SK-N-SH (cell line): ENCODE measurements at regions not wholly inside any gene's neighbourhood (a gene's known extent, or its start where the extent isn't known, plus 50 kb on each side); places are given as distances from the start of the nearest gene placed in this dataset.

ENCODE experiments used
- CTCF ChIA-PET: fragments of 300-600, 350-600 bp; formaldehyde crosslinking; extraction: SDS; loops from one replicate; lab custom pipeline; 2021; lab: Yijun Ruan, JAX
- POLR2A ChIA-PET: fragments of 350-600 bp; sonication (Branson Sonifier 250); formaldehyde crosslinking; extraction: SDS; loops from one replicate; lab custom pipeline; 2020; ENCODE audit warnings: antibody characterized with exemption, inconsistent platforms; lab: Yijun Ruan, JAX
- DNase-seq: peaks from one replicate; pipeline ENCODE4 v3.0.0; 2012
- H2AFZ ChIP-seq: fragments of 200-600 bp; sonication (generic); 2 replicates; pipeline ENCODE4 v1.8.1; 2016; ENCODE audit warnings: antibody characterized with exemption, mild to moderate bottlenecking, low read depth
- H3F3A ChIP-seq: fragments of 200-600 bp; sonication (generic); replicated peaks from 2 replicates; pipeline ENCODE3; 2016; ENCODE audit warnings: antibody characterized with exemption, mild to moderate bottlenecking; ENCODE audit not compliant: insufficient read depth
- H3K27ac ChIP-seq, 2 experiments: fragments of 200-500 bp in 1 of 2; fragments of 200-600 bp in 1 of 2; sonication (Bioruptor generic) in 1 of 2; sonication (generic), shearing (Covaris generic) in 1 of 2; 2 replicates each; pipeline versions ENCODE4 v1.5.1 to v1.6.1; 2014 to 2016; ENCODE audit warnings: low read depth in 2 of 2, inconsistent platforms in 1 of 2, low read length in 1 of 2, mild to moderate bottlenecking in 1 of 2, mixed read lengths in 1 of 2
- H3K27me3 ChIP-seq: fragments of 200-600 bp; sonication (generic), shearing (Covaris generic); 2 replicates; pipeline ENCODE4 v1.6.1; 2016; ENCODE audit warnings: mixed run types; ENCODE audit not compliant: insufficient read depth
- H3K36me3 ChIP-seq, 2 experiments: fragments of 200-500 bp in 1 of 2; fragments of 200-600 bp in 1 of 2; sonication (Bioruptor generic) in 1 of 2; sonication (generic) in 1 of 2; replicated peaks in 1 of 2; 2 replicates each; pipeline versions ENCODE3 to v1.5.1; 2014 to 2016; ENCODE audit warnings: low read length in 1 of 2, mild to moderate bottlenecking in 1 of 2; ENCODE audit not compliant: insufficient read depth in 2 of 2, control insufficient read depth in 1 of 2
- H3K4me1 ChIP-seq, 2 experiments: fragments of 200-500 bp in 1 of 2; fragments of 200-600 bp in 1 of 2; sonication (Bioruptor generic) in 1 of 2; sonication (generic), shearing (Covaris generic) in 1 of 2; 2 replicates each; pipeline versions ENCODE4 v1.5.1 to v1.6.1; 2014 to 2016; ENCODE audit warnings: low read depth in 1 of 2, low read length in 1 of 2, mixed run types in 1 of 2; ENCODE audit not compliant: insufficient read depth in 2 of 2, control insufficient read depth in 1 of 2
- H3K4me2 ChIP-seq: fragments of 200-600 bp; sonication (generic), shearing (Covaris generic); 2 replicates; pipeline ENCODE4 v1.6.1; 2017; ENCODE audit warnings: mixed run types
- H3K4me3 ChIP-seq, 2 experiments: fragments of 200-500 bp in 1 of 2; fragments of 200-600 bp in 1 of 2; sonication (Bioruptor generic) in 1 of 2; sonication (generic), shearing (Covaris generic) in 1 of 2; 2 replicates each; pipeline versions ENCODE4 v1.5.1 to v1.8.1; 2014 to 2016; ENCODE audit warnings: low read depth in 2 of 2, inconsistent platforms in 1 of 2, low read length in 1 of 2, mild to moderate bottlenecking in 1 of 2, mixed read lengths in 1 of 2, moderate library complexity in 1 of 2
- H3K79me2 ChIP-seq: fragments of 200-600 bp; sonication (generic); 2 replicates; pipeline ENCODE4 v1.8.1; 2017; ENCODE audit warnings: mild to moderate bottlenecking; ENCODE audit not compliant: insufficient read depth
- H3K9ac ChIP-seq: fragments of 200-600 bp; sonication (generic); 2 replicates; pipeline ENCODE4 v1.6.1; 2017; ENCODE audit warnings: mixed run types
- H3K9me2 ChIP-seq: fragments of 200-600 bp; sonication (generic); 2 replicates; pipeline ENCODE4 v1.6.1; 2017; ENCODE audit warnings: mixed run types
- H3K9me3 ChIP-seq: fragments of 200-600 bp; sonication (generic); 2 replicates; pipeline ENCODE4 v1.6.1; 2017; ENCODE audit warnings: mixed run types, mild to moderate bottlenecking, moderate library complexity
- H4K20me1 ChIP-seq: fragments of 200-600 bp; sonication (generic); 2 replicates; pipeline ENCODE4 v1.6.1; 2017; ENCODE audit warnings: mild to moderate bottlenecking, mixed run types; ENCODE audit not compliant: insufficient read depth
- CHD2 ChIP-seq: fragments of 150-350 bp; IDR thresholded peaks from 2 replicates; pipeline ENCODE4 v1.6.1; 2018; ENCODE audit warnings: low read length; ENCODE audit not compliant: partially characterized antibody
- CTCF ChIP-seq: fragments of 200-600 bp; sonication (generic); IDR thresholded peaks from 2 replicates; pipeline ENCODE4 v1.6.1; 2017; ENCODE audit warnings: antibody characterized with exemption, mild to moderate bottlenecking, moderate library complexity
- ELF1 ChIP-seq: IDR thresholded peaks from 2 replicates; pipeline ENCODE4 v1.4.0; 2012
- EP300 ChIP-seq, 2 experiments: IDR thresholded peaks; 2 replicates each; pipeline versions ENCODE4 v1.4.0 to v1.6.1; 2012; ENCODE audit warnings: borderline replicate concordance in 1 of 2, low read depth in 1 of 2, low read length in 1 of 2
- FOSL2 ChIP-seq: IDR thresholded peaks from 2 replicates; pipeline ENCODE4 v1.4.0; 2012; ENCODE audit warnings: low read depth, mild to moderate bottlenecking, moderate library complexity, borderline replicate concordance
- FOXJ3 ChIP-seq: sonication (generic); formaldehyde crosslinking; IDR thresholded peaks from 2 replicates; pipeline ENCODE4 v1.5.1; 2020; ENCODE audit warnings: mild to moderate bottlenecking, missing genetic modification reagents
- GABPA ChIP-seq: IDR thresholded peaks from 2 replicates; pipeline ENCODE4 v1.4.0; 2012; ENCODE audit warnings: low read depth, mild to moderate bottlenecking
- IRF3 ChIP-seq: fragments of 150-350 bp; IDR thresholded peaks from 2 replicates; pipeline ENCODE4 v1.6.1; 2016; ENCODE audit warnings: mild to moderate bottlenecking, low read depth, low read length
- MEF2A ChIP-seq: IDR thresholded peaks from 2 replicates; pipeline ENCODE4 v1.4.0; 2012; ENCODE audit warnings: low read depth, borderline replicate concordance
- NFIC ChIP-seq: IDR thresholded peaks from 2 replicates; pipeline ENCODE4 v1.4.0; 2012; ENCODE audit warnings: borderline replicate concordance
- NRF1 ChIP-seq: IDR thresholded peaks from 2 replicates; pipeline ENCODE4 v1.6.1; 2012; ENCODE audit warnings: low read depth, mild to moderate bottlenecking, low read length
- PBX3 ChIP-seq: IDR thresholded peaks from 2 replicates; pipeline ENCODE4; 2012
- POLR2AphosphoS5 ChIP-seq: IDR thresholded peaks from 2 replicates; pipeline ENCODE4 v1.6.1; 2012; ENCODE audit warnings: low read depth, low read length
- RAD21 ChIP-seq: IDR thresholded peaks from 2 replicates; pipeline ENCODE4 v1.6.1; 2012; ENCODE audit warnings: mild to moderate bottlenecking, low read length
- RCOR1 ChIP-seq: fragments of 150-350 bp; IDR thresholded peaks from 2 replicates; pipeline ENCODE4 v1.6.1; 2017; ENCODE audit warnings: antibody characterized with exemption, low read length
- RFX5 ChIP-seq: IDR thresholded peaks from 2 replicates; pipeline ENCODE4 v1.6.1; 2012; ENCODE audit warnings: mild to moderate bottlenecking, improper control_type of control experiment, low read length
- RXRA ChIP-seq: IDR thresholded peaks from 2 replicates; pipeline ENCODE4 v1.4.0; 2012; ENCODE audit warnings: low read depth, mild to moderate bottlenecking, borderline replicate concordance
- SMC3 ChIP-seq: IDR thresholded peaks from 2 replicates; pipeline ENCODE4 v1.6.1; 2012; ENCODE audit warnings: low read depth, low read length, improper control_type of control experiment
- TAF1 ChIP-seq: IDR thresholded peaks from 2 replicates; pipeline ENCODE4 v1.6.1; 2012; ENCODE audit warnings: low read depth, mild to moderate bottlenecking, low read length, moderate library complexity, borderline replicate concordance
- USF2 ChIP-seq: fragments of 150-350 bp; IDR thresholded peaks from 2 replicates; pipeline ENCODE4 v1.6.1; 2017; ENCODE audit warnings: antibody characterized with exemption, low read length, low read depth, borderline replicate concordance
- ZBTB33 ChIP-seq: IDR thresholded peaks from 2 replicates; pipeline ENCODE4 v1.4.0; 2012; ENCODE audit warnings: low read depth, borderline replicate concordance
- WGBS: methylation state at CpG from one replicate; pipeline ENCODE4 v1.1.6; 2017; ENCODE audit warnings: low lambda C conversion rate; 5-methylcytosine and 5-hydroxymethylcytosine counted together

- 16% methylated on average over 12 of the region's 16 CpGs for WGBS
- H2AFZ ChIP-seq, result no peak overlapping the region
- no peaks in the 10 kb centered on the region for H3K27me3 ChIP-seq
- H4K20me1 ChIP-seq, result no peaks in the 10 kb centered on the region
- no peaks in the 10 kb centered on the region for H3K36me3 ChIP-seq
- no peaks in the 10 kb centered on the region for H3K4me1 ChIP-seq
- POLR2A ChIA-PET, result no interaction called here
- H3K4me3 ChIP-seq, result no peak overlapping the region
- no peaks in the 10 kb centered on the region for H3K79me2 ChIP-seq
- TF ChIP-seq PBX3 (no peak), ZBTB33 (no peak), MEF2A (no peak), EP300 (IDR thresholded peaks at IDR 0.05; ENCODE audit: borderline replicate concordance in 1 of 2, low read depth in 1 of 2, low read length in 1 of 2) (no peak), RCOR1 (no peak), NRF1 (no peak), GABPA (no peak), NFIC (no peak), ELF1 (no peak), POLR2AphosphoS5 (no peak), RAD21 (no peak)
- no peaks in the 10 kb centered on the region for H3F3A ChIP-seq
- no peak overlapping the region for H3K4me2 ChIP-seq
- no peak overlapping the region for H3K27ac ChIP-seq
- no peaks in the 10 kb centered on the region for H3K9me2 ChIP-seq
- no peak overlapping the region for H3K9ac ChIP-seq
- H3K9me3 ChIP-seq, result no peaks in the 10 kb centered on the region
- DNase-seq, result no peak
- CTCF ChIA-PET, result interaction anchor here (1.2 kb wide), 1 partner anchor 87 kb away, joined by 3 read pairs; no protein-coding TSS in a partner anchor
Observed at GRCh38 chr22:49546811-49547585, 280.7 kb downstream of the BRD1 start.

- Histone ChIP-seq H3K79me2 (no peaks in the 10 kb centered on the region), H3K9me3 (no peaks in the 10 kb centered on the region), H2AFZ (no peak overlapping the region), H3K4me3 (no peak overlapping the region), H3K9me2 (no peaks in the 10 kb centered on the region), H3K36me3 (no peaks in the 10 kb centered on the region), H3K27ac (no peak overlapping the region), H3K4me1 (no peaks in the 10 kb centered on the region), H3K4me2 (no peak overlapping the region), H3F3A (no peaks in the 10 kb centered on the region), H3K9ac (no peak overlapping the region), H3K27me3 (no peaks in the 10 kb centered on the region), H4K20me1 (no peaks in the 10 kb centered on the region)
- ChIA-PET POLR2A (no interaction called here), CTCF (no interaction called here)
- WGBS, result 17% methylated on average over 7 of the region's 8 CpGs
- DNase-seq, result no peak
- no peak for TF ChIP-seq TAF1
- no peak for TF ChIP-seq IRF3
- TF ChIP-seq FOSL2, result no peak
- no peak for TF ChIP-seq RCOR1
- no peak for TF ChIP-seq RFX5
- no peak for TF ChIP-seq CTCF
- no peak for TF ChIP-seq USF2
- TF ChIP-seq EP300 (IDR thresholded peaks at IDR 0.05; ENCODE audit: borderline replicate concordance in 1 of 2, low read depth in 1 of 2, low read length in 1 of 2), result no peak
- TF ChIP-seq MEF2A, result no peak
- no peak for TF ChIP-seq FOXJ3
- no peak for TF ChIP-seq CHD2
- no peak for TF ChIP-seq SMC3
- TF ChIP-seq RXRA, result no peak
Observed at GRCh38 chr22:49545606-49546005, 282.1 kb downstream of the BRD1 start.
